ENCODE measurements at regions not wholly inside any gene's neighbourhood (a gene's known extent, or its start where the extent isn't known, plus 50 kb on each side); places are given as distances from the start of the nearest gene placed in this dataset.

GRCh38 chr3:135310317-135310716 lies 515.3 kb downstream of the EPHB1 start:
- H3K27ac ChIP-seq, result no peak overlapping the region
- no peak overlapping the region for H3K9ac ChIP-seq (ENCODE audit: insufficient read length)
- H3K9me3 ChIP-seq (ENCODE audit: low read depth, low read length), result no peaks in the 10 kb centered on the region
- no peak overlapping the region for H3K4me3 ChIP-seq
- TF ChIP-seq POLR2AphosphoS5 (IDR thresholded peaks at IDR 0.05; ENCODE audit: borderline replicate concordance, low read depth, low read length) (no peak), EZH2 (IDR thresholded peaks at IDR 0.05) (no peak), FOXP2 (optimal IDR thresholded peaks at IDR 0.05; ENCODE audit: control extremely low read depth, extremely low read length, insufficient read depth) (no peak)
- no peak for DNase-seq (ENCODE audit: low read depth, low spot score)
- H3K36me3 ChIP-seq (ENCODE audit: insufficient read depth, low read length), result no peaks in the 10 kb centered on the region

- no peaks in the 10 kb centered on the region for H3K9me3 ChIP-seq (ENCODE audit: low read depth, low read length)
- no peak for TF ChIP-seq EZH2 (IDR thresholded peaks at IDR 0.05)
- TF ChIP-seq FOXP2 (optimal IDR thresholded peaks at IDR 0.05; ENCODE audit: control extremely low read depth, extremely low read length, insufficient read depth), result no peak
- TF ChIP-seq POLR2AphosphoS5 (IDR thresholded peaks at IDR 0.05; ENCODE audit: borderline replicate concordance, low read depth, low read length), result no peak
- DNase-seq (ENCODE audit: low read depth, low spot score), result no peak
Measured at GRCh38 chr3:135311699-135312098, 516.6 kb downstream of the EPHB1 start.

DNA sequence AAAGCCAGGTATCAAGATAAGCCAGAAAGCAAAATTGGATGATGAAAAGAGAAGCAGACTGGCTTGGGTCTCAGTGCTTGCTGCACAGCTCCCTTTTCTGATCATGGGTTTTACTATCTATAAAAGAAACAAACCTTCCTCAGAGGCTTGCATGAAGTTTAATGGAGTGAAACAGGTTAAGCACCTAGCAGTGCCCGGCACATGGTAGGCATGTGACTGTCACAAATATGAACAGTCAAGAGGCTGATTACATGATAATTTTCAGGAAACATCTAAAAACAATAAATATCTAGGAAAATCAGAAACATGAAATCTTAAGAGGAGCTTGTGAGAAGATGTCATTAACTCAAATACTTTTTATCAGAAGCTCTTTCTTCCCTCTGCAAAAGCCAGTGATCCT lies 519.2 kb downstream of the EPHB1 start:
- no peak overlapping the region for H3K27ac ChIP-seq
- no peak for DNase-seq (ENCODE audit: low read depth, low spot score)

More at GRCh38 chr3:135311699-135312098, 516.6 kb downstream of the EPHB1 start:
- no peak overlapping the region for H3K4me3 ChIP-seq
- H3K27ac ChIP-seq, result no peak overlapping the region
- no peak overlapping the region for H3K9ac ChIP-seq (ENCODE audit: insufficient read length)
- H3K36me3 ChIP-seq (ENCODE audit: insufficient read depth, low read length), result no peaks in the 10 kb centered on the region

GRCh38 chr3:135324301-135324700 lies 529.2 kb downstream of the EPHB1 start:
- Histone ChIP-seq H3K9me3 (ENCODE audit: low read depth, low read length) (no peaks in the 10 kb centered on the region), H3K9ac (ENCODE audit: insufficient read length) (no peak overlapping the region), H3K27ac (no peak overlapping the region), H3K4me3 (no peak overlapping the region), H3K36me3 (ENCODE audit: insufficient read depth, low read length) (no peaks in the 10 kb centered on the region)
- TF ChIP-seq FOXP2 (optimal IDR thresholded peaks at IDR 0.05; ENCODE audit: control extremely low read depth, extremely low read length, insufficient read depth), result no peak
- no peak for TF ChIP-seq EZH2 (IDR thresholded peaks at IDR 0.05)
- TF ChIP-seq POLR2AphosphoS5 (IDR thresholded peaks at IDR 0.05; ENCODE audit: borderline replicate concordance, low read depth, low read length), result no peak
- DNase-seq (ENCODE audit: low read depth, low spot score), result no peak

More for the DNA sequence above, 519.2 kb downstream of the EPHB1 start:
- TF ChIP-seq POLR2AphosphoS5 (IDR thresholded peaks at IDR 0.05; ENCODE audit: borderline replicate concordance, low read depth, low read length) (no peak), EZH2 (IDR thresholded peaks at IDR 0.05) (no peak), FOXP2 (optimal IDR thresholded peaks at IDR 0.05; ENCODE audit: control extremely low read depth, extremely low read length, insufficient read depth) (no peak)
- H3K36me3 ChIP-seq (ENCODE audit: insufficient read depth, low read length), result no peaks in the 10 kb centered on the region
- no peaks in the 10 kb centered on the region for H3K9me3 ChIP-seq (ENCODE audit: low read depth, low read length)
- H3K4me3 ChIP-seq, result no peak overlapping the region
- H3K9ac ChIP-seq (ENCODE audit: insufficient read length), result no peak overlapping the region

- H3K27ac ChIP-seq, result no peak overlapping the region
- no peaks in the 10 kb centered on the region for H3K36me3 ChIP-seq (ENCODE audit: insufficient read depth, low read length)
- H3K9me3 ChIP-seq (ENCODE audit: low read depth, low read length), result no peaks in the 10 kb centered on the region
- H3K9ac ChIP-seq (ENCODE audit: insufficient read length), result no peak overlapping the region
- no peak for TF ChIP-seq POLR2AphosphoS5 (IDR thresholded peaks at IDR 0.05; ENCODE audit: borderline replicate concordance, low read depth, low read length)
- no peak for TF ChIP-seq EZH2 (IDR thresholded peaks at IDR 0.05)
- TF ChIP-seq FOXP2 (optimal IDR thresholded peaks at IDR 0.05; ENCODE audit: control extremely low read depth, extremely low read length, insufficient read depth), result no peak
- DNase-seq (ENCODE audit: low read depth, low spot score), result no peak
- no peak overlapping the region for H3K4me3 ChIP-seq
Measured at GRCh38 chr3:135325096-135325495, 530.0 kb downstream of the EPHB1 start.

DNA sequence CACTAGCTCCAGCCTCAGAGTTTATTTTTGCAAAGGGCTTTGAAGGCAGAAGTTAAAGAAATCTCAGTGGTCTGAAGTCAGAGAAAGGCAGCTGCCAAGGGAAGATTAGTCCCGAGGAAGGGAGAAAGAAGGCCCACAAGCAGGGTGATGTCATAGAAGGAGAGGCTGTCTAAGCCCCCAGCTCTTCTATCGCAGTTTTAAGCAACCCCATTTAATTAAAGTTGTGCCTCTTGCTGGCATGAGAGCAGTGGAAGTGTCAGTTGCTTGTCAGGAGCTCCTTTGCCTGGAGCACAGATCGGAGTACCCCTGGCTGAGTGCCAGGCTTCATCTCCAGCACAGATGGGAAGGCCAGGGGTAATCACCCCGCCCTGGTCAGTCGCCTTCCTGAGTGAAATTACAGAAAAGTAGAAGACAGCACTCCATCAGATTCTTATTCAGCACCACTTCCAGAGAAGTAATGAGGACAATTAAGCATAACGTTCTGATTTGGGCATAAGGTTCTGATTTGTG lies 530.7 kb downstream of the EPHB1 start:
- no peak for DNase-seq (ENCODE audit: low read depth, low spot score)
- Histone ChIP-seq H3K9ac (ENCODE audit: insufficient read length) (no peak overlapping the region), H3K4me3 (no peak overlapping the region), H3K9me3 (ENCODE audit: low read depth, low read length) (no peaks in the 10 kb centered on the region), H3K27ac (no peak overlapping the region), H3K36me3 (ENCODE audit: insufficient read depth, low read length) (no peaks in the 10 kb centered on the region)
- no peak for TF ChIP-seq POLR2AphosphoS5 (IDR thresholded peaks at IDR 0.05; ENCODE audit: borderline replicate concordance, low read depth, low read length)
- TF ChIP-seq FOXP2 (optimal IDR thresholded peaks at IDR 0.05; ENCODE audit: control extremely low read depth, extremely low read length, insufficient read depth), result no peak
- no peak for TF ChIP-seq EZH2 (IDR thresholded peaks at IDR 0.05)

DNA sequence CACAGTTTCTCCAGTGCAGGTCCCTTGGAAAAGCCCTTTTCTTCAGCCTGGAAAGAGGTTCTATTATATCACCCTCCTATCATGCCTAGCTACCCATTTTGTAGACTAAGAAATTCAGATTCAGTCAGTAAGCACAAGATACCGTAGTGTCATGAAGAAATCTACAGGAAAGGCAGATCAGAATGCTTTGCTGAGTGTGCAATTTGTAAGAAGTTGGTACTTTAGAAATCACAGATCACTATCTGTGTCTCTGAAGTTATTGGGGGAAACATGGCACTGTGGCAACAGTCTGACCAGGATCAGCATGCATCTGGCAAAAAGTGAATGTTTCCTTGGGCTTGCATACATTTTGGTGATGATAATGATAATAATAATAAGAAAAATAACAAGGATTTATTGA lies 531.8 kb downstream of the EPHB1 start:
- Histone ChIP-seq H3K4me3 (no peak overlapping the region), H3K9me3 (ENCODE audit: low read depth, low read length) (no peaks in the 10 kb centered on the region), H3K9ac (ENCODE audit: insufficient read length) (no peak overlapping the region), H3K27ac (no peak overlapping the region), H3K36me3 (ENCODE audit: insufficient read depth, low read length) (no peaks in the 10 kb centered on the region)
- DNase-seq (ENCODE audit: low read depth, low spot score), result no peak
- no peak for TF ChIP-seq EZH2 (IDR thresholded peaks at IDR 0.05)
- no peak for TF ChIP-seq POLR2AphosphoS5 (IDR thresholded peaks at IDR 0.05; ENCODE audit: borderline replicate concordance, low read depth, low read length)
- no peak for TF ChIP-seq FOXP2 (optimal IDR thresholded peaks at IDR 0.05; ENCODE audit: control extremely low read depth, extremely low read length, insufficient read depth)

- H3K27ac ChIP-seq, result no peak overlapping the region
- H3K9ac ChIP-seq (ENCODE audit: insufficient read length), result no peak overlapping the region
- no peaks in the 10 kb centered on the region for H3K9me3 ChIP-seq (ENCODE audit: low read depth, low read length)
- no peak overlapping the region for H3K4me3 ChIP-seq
- DNase-seq (ENCODE audit: low read depth, low spot score), result no peak
- TF ChIP-seq POLR2AphosphoS5 (IDR thresholded peaks at IDR 0.05; ENCODE audit: borderline replicate concordance, low read depth, low read length), result no peak
- TF ChIP-seq FOXP2 (optimal IDR thresholded peaks at IDR 0.05; ENCODE audit: control extremely low read depth, extremely low read length, insufficient read depth), result no peak
- TF ChIP-seq EZH2 (IDR thresholded peaks at IDR 0.05), result no peak
- H3K36me3 ChIP-seq (ENCODE audit: insufficient read depth, low read length), result no peaks in the 10 kb centered on the region
Measured at GRCh38 chr3:135328036-135328435, 533.0 kb downstream of the EPHB1 start.

GRCh38 chr3:135329479-135329878 lies 534.4 kb downstream of the EPHB1 start:
- no peaks in the 10 kb centered on the region for H3K36me3 ChIP-seq (ENCODE audit: insufficient read depth, low read length)

More at GRCh38 chr3:135329479-135329878, 534.4 kb downstream of the EPHB1 start:
- Histone ChIP-seq H3K9me3 (ENCODE audit: low read depth, low read length) (no peaks in the 10 kb centered on the region), H3K27ac (no peak overlapping the region), H3K4me3 (no peak overlapping the region), H3K9ac (ENCODE audit: insufficient read length) (no peak overlapping the region)
- no peak for TF ChIP-seq FOXP2 (optimal IDR thresholded peaks at IDR 0.05; ENCODE audit: control extremely low read depth, extremely low read length, insufficient read depth)
- no peak for DNase-seq (ENCODE audit: low read depth, low spot score)

All from SK-N-MC (cell line).